ENCODE measurements at regions not wholly inside any gene's neighbourhood (a gene's known extent, or its start where the extent isn't known, plus 50 kb on each side); places are given as distances from the start of the nearest gene placed in this dataset.

GRCh38 chr13:79663435-79663834 is 182.5 kb downstream of the NDFIP2 start:
- no peak for TF ChIP-seq REST (IDR thresholded peaks at IDR 0.05; ENCODE audit: unreplicated experiment)
- TF ChIP-seq, protein P1, sequence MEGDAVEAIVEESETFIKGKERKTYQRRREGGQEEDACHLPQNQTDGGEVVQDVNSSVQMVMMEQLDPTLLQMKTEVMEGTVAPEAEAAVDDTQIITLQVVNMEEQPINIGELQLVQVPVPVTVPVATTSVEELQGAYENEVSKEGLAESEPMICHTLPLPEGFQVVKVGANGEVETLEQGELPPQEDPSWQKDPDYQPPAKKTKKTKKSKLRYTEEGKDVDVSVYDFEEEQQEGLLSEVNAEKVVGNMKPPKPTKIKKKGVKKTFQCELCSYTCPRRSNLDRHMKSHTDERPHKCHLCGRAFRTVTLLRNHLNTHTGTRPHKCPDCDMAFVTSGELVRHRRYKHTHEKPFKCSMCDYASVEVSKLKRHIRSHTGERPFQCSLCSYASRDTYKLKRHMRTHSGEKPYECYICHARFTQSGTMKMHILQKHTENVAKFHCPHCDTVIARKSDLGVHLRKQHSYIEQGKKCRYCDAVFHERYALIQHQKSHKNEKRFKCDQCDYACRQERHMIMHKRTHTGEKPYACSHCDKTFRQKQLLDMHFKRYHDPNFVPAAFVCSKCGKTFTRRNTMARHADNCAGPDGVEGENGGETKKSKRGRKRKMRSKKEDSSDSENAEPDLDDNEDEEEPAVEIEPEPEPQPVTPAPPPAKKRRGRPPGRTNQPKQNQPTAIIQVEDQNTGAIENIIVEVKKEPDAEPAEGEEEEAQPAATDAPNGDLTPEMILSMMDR (conservative IDR thresholded peaks at IDR 0.05; ENCODE audit: low read depth in 2 of 2) = no peak
- TF ChIP-seq EZH2 (IDR thresholded peaks at IDR 0.05; ENCODE audit: low read depth, unreplicated experiment) = no peak
- TF ChIP-seq JUNB (IDR thresholded peaks at IDR 0.05; ENCODE audit: unreplicated experiment) = no peak
- no peak for TF ChIP-seq ZNF331 (CRISPR knock-in tag; IDR thresholded peaks at IDR 0.05; ENCODE audit: low read depth)
- TF ChIP-seq POLR2AphosphoS5 (IDR thresholded peaks at IDR 0.05; ENCODE audit: low read depth) = no peak
- TF ChIP-seq EZH2phosphoT487 (IDR thresholded peaks at IDR 0.05; ENCODE audit: unreplicated experiment) = no peak
- TF ChIP-seq CREB1 (CRISPR knock-in tag; IDR thresholded peaks at IDR 0.05; ENCODE audit: low read depth) = no peak
- TF ChIP-seq NANOG (IDR thresholded peaks at IDR 0.05; ENCODE audit: borderline replicate concordance) = no peak
- TF ChIP-seq STAT1 (IDR thresholded peaks at IDR 0.05; ENCODE audit: unreplicated experiment) = no peak
- TF ChIP-seq, protein P2, sequence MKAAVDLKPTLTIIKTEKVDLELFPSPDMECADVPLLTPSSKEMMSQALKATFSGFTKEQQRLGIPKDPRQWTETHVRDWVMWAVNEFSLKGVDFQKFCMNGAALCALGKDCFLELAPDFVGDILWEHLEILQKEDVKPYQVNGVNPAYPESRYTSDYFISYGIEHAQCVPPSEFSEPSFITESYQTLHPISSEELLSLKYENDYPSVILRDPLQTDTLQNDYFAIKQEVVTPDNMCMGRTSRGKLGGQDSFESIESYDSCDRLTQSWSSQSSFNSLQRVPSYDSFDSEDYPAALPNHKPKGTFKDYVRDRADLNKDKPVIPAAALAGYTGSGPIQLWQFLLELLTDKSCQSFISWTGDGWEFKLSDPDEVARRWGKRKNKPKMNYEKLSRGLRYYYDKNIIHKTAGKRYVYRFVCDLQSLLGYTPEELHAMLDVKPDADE (IDR thresholded peaks at IDR 0.05) = no peak

All from GM23338 (cell line).